Activated naive CD4-positive, alpha-beta T cell treated with anti-CD3 and anti-CD28 coated beads, Interleukin-2, amount 10 ng/mL, durations not matched to agents 7 days and 5 days (primary cell): ENCODE measurements at regions not wholly inside any gene's neighbourhood (a gene's known extent, or its start where the extent isn't known, plus 50 kb on each side); places are given as distances from the start of the nearest gene placed in this dataset.

ENCODE experiments used
- CTCF ChIA-PET: fragments of 350-600 bp; sonication (Branson Sonifier 250); formaldehyde crosslinking; loops from one replicate; lab custom pipeline; 2021; ENCODE audit warnings: antibody characterized with exemption; lab: Charles Lee
- DNase-seq: peaks from one replicate; pipeline ENCODE4 v3.0.0-alpha.2; 2020
- H3K27ac Mint-ChIP-seq: one replicate; pipeline ENCODE4 v1.8.0; 2021; ENCODE audit warnings: mild to moderate bottlenecking, moderate library complexity, mixed read lengths
- H3K27me3 Mint-ChIP-seq: one replicate; pipeline ENCODE4 v1.8.0; 2021; ENCODE audit warnings: mild to moderate bottlenecking, mixed read lengths
- H3K36me3 Mint-ChIP-seq: one replicate; pipeline ENCODE4 v1.8.0; 2021; ENCODE audit warnings: mixed read lengths
- H3K4me1 Mint-ChIP-seq: one replicate; pipeline ENCODE4 v1.8.0; 2021; ENCODE audit warnings: mixed read lengths
- H3K4me3 Mint-ChIP-seq: one replicate; pipeline ENCODE4 v1.8.0; 2021; ENCODE audit warnings: mild to moderate bottlenecking, moderate library complexity, mixed read lengths
- H3K9me3 Mint-ChIP-seq: one replicate; pipeline ENCODE4 v1.8.0; 2021; ENCODE audit warnings: mixed read lengths

DNA sequence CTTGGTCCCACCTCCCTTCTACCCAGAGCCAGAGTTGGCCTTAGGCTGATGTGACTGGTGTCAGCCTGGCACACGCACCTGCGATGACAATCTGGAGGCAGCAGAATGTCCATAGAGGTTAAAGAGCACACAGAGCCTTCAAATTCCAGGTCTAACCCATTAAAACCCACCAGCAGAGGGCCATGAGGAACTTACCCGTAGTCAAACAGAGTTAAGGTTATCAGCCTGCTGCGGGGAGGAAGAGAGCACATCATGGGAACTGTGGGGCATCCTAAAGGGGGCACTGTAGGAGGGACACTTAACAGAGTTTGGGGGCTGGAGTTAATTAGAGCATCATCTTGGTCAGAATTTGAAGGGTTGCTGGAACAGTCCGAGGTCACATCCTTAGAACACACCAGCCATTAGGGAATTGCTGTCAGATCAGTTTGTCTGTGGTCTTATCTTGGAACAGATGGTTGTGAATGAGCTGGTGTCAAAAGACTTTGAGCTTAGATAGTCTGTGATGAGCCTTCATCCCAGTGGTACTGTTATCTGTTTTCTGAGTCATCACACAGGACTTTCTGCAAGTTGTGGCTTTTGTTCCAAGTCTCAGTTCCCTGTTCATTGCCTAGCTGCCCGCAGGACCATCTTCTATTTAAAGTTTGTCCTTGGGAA, 248.6 kb downstream of the LOXHD1 start:
- Mint-ChIP-seq H3K36me3 (no peaks in the 10 kb centered on the region), H3K27ac (no peak overlapping the region), H3K4me1 (no peaks in the 10 kb centered on the region), H3K4me3 (no peak overlapping the region), H3K9me3 (no peaks in the 10 kb centered on the region), H3K27me3 (peaks cover 11% of the 10 kb centered on the region)
- CTCF ChIA-PET, result interaction anchor here (1.7 kb wide), 1 partner anchor 250 kb away, joined by 7 read pairs; no protein-coding TSS in a partner anchor
- no peak for DNase-seq

DNA sequence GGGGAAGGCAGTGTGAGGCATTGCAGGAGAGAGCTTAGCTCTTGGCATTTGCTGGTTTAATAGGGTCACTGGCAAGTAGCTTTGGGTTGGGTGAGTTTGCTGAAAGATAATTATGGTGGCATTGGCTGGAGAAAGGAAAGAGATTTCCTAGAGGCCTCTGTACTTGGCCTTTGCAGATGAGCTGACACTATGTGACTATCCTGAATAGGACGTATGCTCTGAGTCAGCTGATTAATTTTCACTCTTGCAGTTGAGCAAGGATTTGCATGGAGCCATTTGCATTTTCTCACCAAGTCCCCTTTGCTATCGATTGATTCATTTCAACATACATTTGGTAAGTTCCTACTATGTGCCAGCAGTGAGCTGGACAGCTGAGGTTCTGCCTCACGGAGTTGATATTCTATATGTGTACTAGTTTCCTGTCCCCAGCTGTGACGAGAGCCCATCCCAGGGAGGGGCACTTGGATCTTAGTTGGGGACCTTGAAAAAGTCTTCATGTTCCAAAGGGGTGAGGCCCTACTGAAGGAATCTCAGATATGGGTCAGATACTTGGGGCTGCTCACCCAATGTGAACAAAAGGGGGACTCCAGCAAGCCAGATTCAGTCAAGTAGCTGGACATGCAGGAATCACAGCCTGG, 245.7 kb downstream of the LOXHD1 start:
- Mint-ChIP-seq H3K4me3 (no peak overlapping the region), H3K27me3 (peaks cover 7% of the 10 kb centered on the region), H3K36me3 (no peaks in the 10 kb centered on the region), H3K4me1 (no peaks in the 10 kb centered on the region), H3K27ac (no peak overlapping the region), H3K9me3 (no peaks in the 10 kb centered on the region)
- CTCF ChIA-PET, result interaction anchor here (0.6 to 1.4 kb wide), 2 partner anchors 9 to 1267 kb away, joined by 3 read pairs; no protein-coding TSS in a partner anchor
- DNase-seq, result no peak

DNA sequence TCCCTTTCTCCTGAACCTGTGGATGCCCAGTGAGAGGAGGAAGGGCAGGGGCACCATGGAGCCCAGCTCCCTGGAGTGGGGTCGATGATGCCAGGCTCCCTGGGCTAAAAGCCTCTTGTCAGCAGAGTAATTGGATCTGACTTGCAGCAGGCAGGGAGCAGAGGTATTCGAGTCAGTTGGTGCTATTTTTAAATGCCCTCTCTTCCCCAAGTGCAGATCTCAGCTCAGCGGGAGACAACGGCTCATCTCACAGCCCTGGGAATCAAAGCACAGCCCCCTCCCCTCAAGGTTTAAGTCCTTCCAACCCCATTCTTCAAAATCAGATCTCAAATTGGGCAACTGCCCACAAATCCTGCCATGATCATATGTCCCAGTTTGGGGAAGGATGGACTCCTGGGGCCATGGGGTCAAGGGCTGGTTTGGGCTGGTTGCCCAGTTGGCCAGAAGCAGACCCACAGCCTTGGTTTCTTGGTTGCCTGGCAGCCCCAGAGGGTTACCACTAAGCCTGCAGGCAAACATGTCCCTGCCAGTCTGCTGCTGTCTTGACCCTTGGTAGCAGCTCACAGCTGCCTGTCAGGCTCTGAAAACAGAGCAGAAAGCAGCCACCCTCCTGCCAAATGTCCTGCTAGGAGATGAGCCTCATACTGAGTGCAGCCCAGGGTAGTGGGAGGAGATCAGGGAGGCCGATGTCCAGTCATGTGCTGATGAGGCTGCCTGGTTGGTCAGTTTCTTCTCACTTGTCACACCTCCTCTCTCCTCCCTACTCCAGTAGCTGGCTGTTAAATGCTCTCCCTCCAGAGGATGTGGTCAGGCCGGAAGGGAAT, 244.9 kb downstream of the LOXHD1 start:
- Mint-ChIP-seq H3K4me1 (no peaks in the 10 kb centered on the region), H3K36me3 (no peaks in the 10 kb centered on the region), H3K9me3 (no peaks in the 10 kb centered on the region), H3K4me3 (no peak overlapping the region), H3K27me3 (peaks cover 5% of the 10 kb centered on the region), H3K27ac (no peak overlapping the region)
- no peak for DNase-seq
- CTCF ChIA-PET, result interaction anchor here (0.6 kb wide), 1 partner anchor 1267 kb away, joined by 3 read pairs; no protein-coding TSS in a partner anchor

DNA sequence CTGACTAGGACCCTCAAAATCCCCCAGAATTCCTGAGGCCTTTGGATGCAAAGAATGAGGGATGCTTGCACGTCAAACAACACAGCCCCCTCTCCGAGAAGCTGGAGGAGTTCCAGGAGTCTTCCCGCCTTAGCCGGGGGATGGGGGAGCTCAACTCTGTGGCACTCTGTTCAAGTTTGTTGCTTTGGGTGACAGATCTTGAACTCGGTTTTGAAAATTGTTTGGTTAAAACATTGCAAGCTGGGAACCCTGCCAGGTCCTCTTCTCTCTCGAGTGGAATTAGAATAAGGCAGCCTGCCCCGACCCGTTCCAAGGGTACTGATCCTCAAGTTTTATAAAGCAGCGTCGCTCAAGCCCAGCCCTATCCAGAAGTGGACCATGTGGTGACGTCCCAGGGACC, 244.1 kb downstream of the LOXHD1 start:
- DNase-seq, result no peak
- CTCF ChIA-PET, result no interaction called here
- Mint-ChIP-seq H3K36me3 (no peaks in the 10 kb centered on the region), H3K27me3 (peaks cover 1% of the 10 kb centered on the region), H3K4me1 (no peaks in the 10 kb centered on the region), H3K9me3 (no peaks in the 10 kb centered on the region), H3K4me3 (no peak overlapping the region), H3K27ac (no peak overlapping the region)

DNA sequence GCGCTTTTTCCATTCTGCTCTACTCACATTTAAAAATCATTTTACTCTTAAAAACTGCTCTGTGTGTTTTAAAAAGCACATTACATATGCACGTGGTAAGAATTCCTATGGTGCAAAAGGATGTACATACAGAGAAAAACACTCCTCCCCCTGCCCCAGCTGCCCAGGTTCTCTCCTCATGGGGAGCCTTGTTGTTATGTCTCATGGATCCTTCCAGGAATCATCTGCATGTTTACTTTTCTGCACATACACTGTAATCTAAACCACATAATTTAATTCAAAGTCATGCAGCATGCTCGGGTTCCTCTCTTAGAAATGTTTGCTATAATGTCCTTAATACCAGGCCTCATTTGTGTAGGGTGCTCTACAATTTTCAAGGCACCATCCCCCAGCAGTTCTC, 243.3 kb downstream of the LOXHD1 start:
- H3K27ac Mint-ChIP-seq, result no peak overlapping the region
- H3K4me3 Mint-ChIP-seq, result no peak overlapping the region
- no peaks in the 10 kb centered on the region for H3K9me3 Mint-ChIP-seq
- CTCF ChIA-PET, result no interaction called here
- H3K27me3 Mint-ChIP-seq, result no peaks in the 10 kb centered on the region
- no peaks in the 10 kb centered on the region for H3K36me3 Mint-ChIP-seq
- no peak for DNase-seq
- H3K4me1 Mint-ChIP-seq, result no peaks in the 10 kb centered on the region

DNA sequence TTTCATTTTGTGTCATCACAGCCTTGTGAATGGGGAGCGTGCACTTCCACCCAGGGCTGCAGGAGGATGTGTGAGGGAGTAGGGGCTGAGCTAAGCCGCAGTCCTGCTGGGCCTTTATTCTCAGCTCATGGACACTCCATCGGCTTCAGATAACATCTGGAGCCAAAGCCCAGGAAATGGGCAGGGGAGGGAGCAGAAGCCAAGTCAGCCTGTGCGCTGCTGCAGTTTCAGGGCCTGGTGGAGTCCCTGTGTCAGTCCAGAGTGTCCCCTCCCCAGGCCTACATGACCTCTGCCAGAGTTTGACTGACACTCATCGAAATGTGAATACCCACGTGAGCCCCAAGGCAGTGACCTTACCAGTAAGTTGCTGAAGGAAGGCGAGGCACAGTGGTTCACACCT, 242.2 kb downstream of the LOXHD1 start:
- Mint-ChIP-seq H3K36me3 (no peaks in the 10 kb centered on the region), H3K4me1 (no peaks in the 10 kb centered on the region), H3K9me3 (no peaks in the 10 kb centered on the region), H3K4me3 (no peak overlapping the region), H3K27me3 (peaks cover under 1% of the 10 kb centered on the region), H3K27ac (no peak overlapping the region)
- CTCF ChIA-PET, result no interaction called here
- no peak for DNase-seq

DNA sequence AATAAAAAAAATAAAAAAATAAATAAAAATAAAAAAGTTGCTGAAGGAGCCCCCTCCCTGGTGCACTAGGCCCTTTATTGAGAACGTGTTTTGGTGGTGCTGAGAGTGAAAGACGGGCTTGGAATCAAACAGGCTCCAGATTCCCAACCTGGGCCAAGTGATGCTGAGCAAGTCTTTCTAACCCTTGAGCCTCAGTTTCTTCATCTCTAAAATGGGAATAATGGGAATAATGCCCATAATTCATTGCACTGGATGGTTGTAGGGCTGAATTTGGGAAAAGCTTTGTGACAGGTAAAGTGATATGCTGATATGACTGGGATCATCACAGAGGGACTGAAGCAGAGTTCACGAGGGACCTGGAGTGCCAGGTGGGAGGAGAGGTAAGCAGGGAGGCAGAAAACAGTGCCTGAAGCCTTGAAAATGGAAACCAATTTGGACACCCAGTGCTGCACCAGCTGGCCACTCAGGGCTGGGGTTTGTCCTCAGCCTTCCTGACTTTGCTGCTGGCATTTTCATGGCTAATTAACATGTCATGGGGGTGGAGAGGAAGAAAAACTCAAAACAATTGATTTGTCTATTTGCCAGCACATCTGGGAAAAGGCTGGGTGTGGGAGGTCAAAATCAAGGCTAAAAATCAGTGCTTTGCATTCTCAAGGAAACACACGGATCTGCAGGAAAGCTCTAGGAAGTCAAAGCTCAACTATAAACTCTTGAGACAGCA, 241.3 kb downstream of the LOXHD1 start:
- no peak overlapping the region for H3K4me3 Mint-ChIP-seq
- H3K27ac Mint-ChIP-seq, result no peak overlapping the region
- H3K9me3 Mint-ChIP-seq, result no peaks in the 10 kb centered on the region
- H3K27me3 Mint-ChIP-seq, result peaks cover 4% of the 10 kb centered on the region
- CTCF ChIA-PET, result no interaction called here
- DNase-seq, result no peak
- no peaks in the 10 kb centered on the region for H3K36me3 Mint-ChIP-seq
- H3K4me1 Mint-ChIP-seq, result no peaks in the 10 kb centered on the region

DNA sequence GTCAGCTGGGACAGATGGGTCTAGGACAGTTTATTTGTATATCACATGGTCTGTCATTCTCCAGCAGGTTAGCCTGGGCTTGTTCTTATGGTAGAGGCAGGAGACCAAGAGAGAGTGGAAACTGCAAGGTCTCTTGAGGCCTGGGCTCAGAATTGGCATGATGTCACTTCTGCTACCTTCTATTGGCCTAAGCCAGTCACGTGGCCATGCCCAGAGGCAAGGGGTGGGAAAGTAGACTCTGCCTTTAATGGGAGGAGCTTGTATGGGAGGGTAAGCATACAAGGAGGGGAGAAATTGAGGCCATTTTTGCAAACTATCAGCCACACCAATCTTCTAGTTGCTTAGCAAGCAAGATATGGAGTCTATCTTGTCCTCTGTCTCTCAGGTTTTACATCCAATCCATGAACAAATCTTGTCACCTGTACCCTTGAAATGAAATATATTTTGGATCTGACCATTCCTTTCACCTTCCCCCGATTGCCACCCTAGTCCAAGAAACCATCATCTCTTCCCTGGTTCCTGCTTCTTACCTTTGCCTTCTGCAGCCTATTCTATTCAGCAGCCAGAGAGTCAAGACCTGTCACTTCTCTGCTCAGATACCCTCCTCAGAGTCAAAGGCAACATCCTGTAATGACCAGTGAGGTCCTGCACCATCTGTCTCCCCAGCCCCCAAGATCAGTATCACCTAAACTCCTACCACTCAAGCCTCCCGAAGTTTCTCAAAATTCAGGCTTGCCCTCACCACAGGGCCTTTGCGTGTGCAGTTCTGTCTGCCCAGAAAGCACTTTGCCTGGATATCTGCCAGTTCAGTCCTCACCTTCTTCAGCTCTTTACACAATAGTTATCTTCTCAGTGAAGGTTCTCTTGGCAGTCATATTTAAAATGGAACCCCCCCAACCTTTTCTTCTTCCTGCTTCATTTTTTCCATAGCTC, 240.0 kb downstream of the LOXHD1 start:
- Mint-ChIP-seq H3K4me1 (no peaks in the 10 kb centered on the region), H3K27ac (no peak overlapping the region), H3K27me3 (peaks cover 4% of the 10 kb centered on the region), H3K4me3 (no peak overlapping the region), H3K9me3 (no peaks in the 10 kb centered on the region), H3K36me3 (no peaks in the 10 kb centered on the region)
- CTCF ChIA-PET, result no interaction called here
- DNase-seq, result no peak

DNA sequence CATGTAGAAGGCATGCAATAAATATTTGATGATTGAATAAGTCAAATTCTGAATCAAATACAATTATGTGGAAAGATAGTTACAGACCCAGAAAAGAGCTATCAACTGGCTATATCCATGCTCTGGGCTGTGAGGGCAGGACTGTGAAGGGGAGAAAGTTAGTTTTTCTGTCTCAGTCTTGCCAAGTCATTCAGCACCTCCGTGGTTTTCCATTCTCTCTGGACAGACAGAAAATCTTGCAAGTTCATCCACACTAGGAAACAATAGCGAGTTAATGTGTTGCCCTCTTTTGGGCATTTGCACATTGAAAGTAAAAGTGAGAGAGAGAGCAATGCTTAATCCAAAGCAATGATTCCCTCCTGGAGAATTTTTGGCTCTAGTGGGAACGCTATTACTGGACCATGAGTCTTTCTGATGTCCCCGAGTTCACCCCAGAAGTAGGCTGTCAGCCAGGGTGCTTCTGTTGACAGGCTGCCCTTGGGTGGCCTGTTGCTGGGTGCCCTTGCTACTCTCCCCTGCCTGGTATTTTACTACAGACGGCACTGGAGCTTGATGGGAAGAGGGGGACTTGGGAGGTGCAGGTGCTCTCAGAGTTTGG, 238.3 kb downstream of the LOXHD1 start:
- Mint-ChIP-seq H3K27ac (no peak overlapping the region), H3K4me1 (no peaks in the 10 kb centered on the region), H3K9me3 (no peaks in the 10 kb centered on the region), H3K36me3 (no peaks in the 10 kb centered on the region), H3K4me3 (no peak overlapping the region), H3K27me3 (peaks cover 4% of the 10 kb centered on the region)
- CTCF ChIA-PET, result no interaction called here
- no peak for DNase-seq

DNA sequence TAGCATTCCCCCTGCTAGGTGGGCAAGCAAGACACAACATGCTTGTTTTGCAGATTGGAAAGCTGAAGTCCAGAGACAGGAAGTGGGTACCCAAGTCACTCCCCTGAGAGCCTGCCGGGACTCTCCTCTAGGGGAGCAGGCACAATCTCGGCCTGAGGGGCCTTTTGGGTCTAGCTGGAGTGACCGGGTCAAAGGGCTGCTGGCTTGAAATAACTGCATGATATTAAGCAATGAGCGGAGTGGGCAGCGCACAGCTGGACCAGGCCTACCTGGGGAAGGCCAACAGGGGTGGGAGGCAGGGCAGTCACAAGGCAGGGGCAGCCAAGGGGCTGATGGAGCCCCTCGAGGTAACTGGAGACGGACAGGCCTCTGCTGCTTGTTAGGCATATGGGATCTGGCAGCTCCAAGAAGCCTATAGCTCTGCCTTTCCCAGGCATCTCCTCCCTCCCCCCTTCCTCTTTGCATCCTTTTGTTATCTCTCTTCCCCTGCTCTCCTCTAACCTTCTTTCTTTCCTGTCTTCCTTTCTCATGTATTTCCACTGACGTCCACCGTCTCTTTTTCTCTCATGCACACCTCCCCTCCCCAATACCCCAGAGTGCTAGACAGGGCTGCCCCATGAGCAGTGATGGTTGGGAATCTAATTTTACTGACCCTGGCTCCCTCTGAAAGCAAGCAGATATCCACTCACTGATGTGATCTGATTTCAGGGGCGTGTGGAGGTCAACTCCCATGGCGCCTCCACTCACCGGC, 237.5 kb downstream of the LOXHD1 start:
- DNase-seq, result no peak
- Mint-ChIP-seq H3K36me3 (no peaks in the 10 kb centered on the region), H3K27me3 (peaks cover 8% of the 10 kb centered on the region), H3K9me3 (no peaks in the 10 kb centered on the region), H3K27ac (no peak overlapping the region), H3K4me1 (no peaks in the 10 kb centered on the region), H3K4me3 (no peak overlapping the region)
- CTCF ChIA-PET, result no interaction called here

DNA sequence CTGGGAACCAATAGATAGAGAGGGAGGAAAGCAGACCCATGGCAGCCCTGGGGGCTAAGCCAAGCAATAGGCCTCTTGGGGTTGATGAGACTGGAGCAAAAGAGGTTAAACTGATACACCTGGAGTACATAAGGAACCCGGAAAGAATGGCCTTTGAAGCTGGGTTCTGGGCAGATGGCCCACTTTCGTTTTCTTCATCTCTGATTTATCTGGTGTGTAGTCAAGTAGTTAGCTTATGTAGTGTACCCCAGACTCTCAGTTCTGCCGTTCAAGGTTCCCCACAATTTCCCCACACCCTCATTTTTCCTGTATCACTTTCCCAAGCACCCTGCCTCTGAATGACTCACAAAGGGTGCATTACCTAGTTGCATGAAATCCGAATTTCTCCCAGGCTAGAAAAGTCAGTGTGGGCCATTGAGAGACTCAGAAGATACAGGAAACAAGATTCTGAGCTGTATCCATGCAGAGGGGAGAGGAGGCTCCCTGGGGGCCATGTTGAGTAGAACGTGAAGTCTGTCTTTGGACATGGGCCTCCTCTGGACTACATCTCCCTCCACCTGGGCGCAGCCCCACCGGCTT, 235.0 kb downstream of the LOXHD1 start:
- H3K36me3 Mint-ChIP-seq, result no peaks in the 10 kb centered on the region
- H3K27ac Mint-ChIP-seq, result no peak overlapping the region
- H3K9me3 Mint-ChIP-seq, result no peaks in the 10 kb centered on the region
- peaks cover 8% of the 10 kb centered on the region for H3K27me3 Mint-ChIP-seq
- CTCF ChIA-PET, result no interaction called here
- no peak overlapping the region for H3K4me3 Mint-ChIP-seq
- no peaks in the 10 kb centered on the region for H3K4me1 Mint-ChIP-seq
- no peak for DNase-seq

DNA sequence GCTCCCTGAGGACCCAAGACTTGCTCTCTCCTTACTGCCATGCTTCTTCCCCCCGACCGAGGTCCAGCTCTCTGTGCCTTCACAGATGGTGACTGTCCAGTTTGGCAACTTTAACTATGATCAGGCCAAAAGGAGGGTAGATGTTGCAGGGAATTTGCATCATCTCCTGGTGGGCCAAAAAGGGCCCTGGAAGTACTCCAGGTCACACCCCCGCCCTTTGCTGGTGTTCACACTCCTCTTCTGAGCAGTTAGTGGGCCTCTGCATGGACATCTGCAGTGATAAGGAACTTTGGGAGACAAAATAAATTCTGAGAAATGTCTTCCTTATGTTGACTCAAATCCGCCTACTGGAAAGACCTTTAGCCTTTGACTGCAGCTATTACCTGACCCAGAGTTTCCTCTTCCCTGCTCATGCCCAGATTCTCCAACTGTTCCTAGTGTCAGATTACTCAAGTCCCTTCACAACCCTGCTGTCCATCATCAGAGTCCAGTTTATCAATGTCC, 234.4 kb downstream of the LOXHD1 start:
- CTCF ChIA-PET, result no interaction called here

More for the DNA sequence above, 234.4 kb downstream of the LOXHD1 start:
- Mint-ChIP-seq H3K27ac (no peak overlapping the region), H3K9me3 (no peaks in the 10 kb centered on the region), H3K27me3 (peaks cover 10% of the 10 kb centered on the region), H3K4me1 (no peaks in the 10 kb centered on the region), H3K4me3 (no peak overlapping the region), H3K36me3 (no peaks in the 10 kb centered on the region)
- DNase-seq, result no peak
